ENCODE measurements at regions not wholly inside any gene's neighbourhood (a gene's known extent, or its start where the extent isn't known, plus 50 kb on each side); places are given as distances from the start of the nearest gene placed in this dataset.

DNA sequence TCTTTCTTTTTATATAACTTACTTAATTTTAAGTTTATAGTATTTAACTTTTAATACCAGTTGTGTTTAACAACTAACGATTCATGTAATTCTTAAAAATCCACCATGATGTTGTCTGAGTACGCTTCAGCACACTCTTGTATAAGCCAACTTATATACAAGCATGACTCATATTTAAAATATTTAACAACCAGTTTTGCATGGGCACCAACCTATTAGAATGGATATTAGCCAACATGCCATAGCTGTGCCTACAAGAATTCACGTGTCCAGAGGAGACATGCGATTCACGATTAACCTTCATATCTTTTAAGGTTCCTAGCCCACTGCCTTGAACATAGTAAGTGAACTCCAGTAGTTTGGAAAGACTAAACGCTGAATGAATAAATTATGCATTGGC, 1023.2 kb downstream of the TBL1XR1 start:
- TF ChIP-seq, protein P1, sequence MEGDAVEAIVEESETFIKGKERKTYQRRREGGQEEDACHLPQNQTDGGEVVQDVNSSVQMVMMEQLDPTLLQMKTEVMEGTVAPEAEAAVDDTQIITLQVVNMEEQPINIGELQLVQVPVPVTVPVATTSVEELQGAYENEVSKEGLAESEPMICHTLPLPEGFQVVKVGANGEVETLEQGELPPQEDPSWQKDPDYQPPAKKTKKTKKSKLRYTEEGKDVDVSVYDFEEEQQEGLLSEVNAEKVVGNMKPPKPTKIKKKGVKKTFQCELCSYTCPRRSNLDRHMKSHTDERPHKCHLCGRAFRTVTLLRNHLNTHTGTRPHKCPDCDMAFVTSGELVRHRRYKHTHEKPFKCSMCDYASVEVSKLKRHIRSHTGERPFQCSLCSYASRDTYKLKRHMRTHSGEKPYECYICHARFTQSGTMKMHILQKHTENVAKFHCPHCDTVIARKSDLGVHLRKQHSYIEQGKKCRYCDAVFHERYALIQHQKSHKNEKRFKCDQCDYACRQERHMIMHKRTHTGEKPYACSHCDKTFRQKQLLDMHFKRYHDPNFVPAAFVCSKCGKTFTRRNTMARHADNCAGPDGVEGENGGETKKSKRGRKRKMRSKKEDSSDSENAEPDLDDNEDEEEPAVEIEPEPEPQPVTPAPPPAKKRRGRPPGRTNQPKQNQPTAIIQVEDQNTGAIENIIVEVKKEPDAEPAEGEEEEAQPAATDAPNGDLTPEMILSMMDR (IDR thresholded peaks at IDR 0.05; ENCODE audit: borderline replicate concordance, extremely low read depth, low read length, poor library complexity, severe bottlenecking) = no peak
- no peak for TF ChIP-seq EZH2 (IDR thresholded peaks at IDR 0.05; ENCODE audit: borderline replicate concordance, low read depth, low read length, severe bottlenecking)
